HUES64 (cell line): ENCODE measurements at regions not wholly inside any gene's neighbourhood (a gene's known extent, or its start where the extent isn't known, plus 50 kb on each side); places are given as distances from the start of the nearest gene placed in this dataset.

Experiments used
- H3K27ac ChIP-seq: 2 replicates; pipeline ENCODE4 v1.7.0; 2013; ENCODE audit warnings: low read depth, low read length, inconsistent platforms
- H3K27me3 ChIP-seq: 2 replicates; pipeline ENCODE4 v1.6.1; 2013; ENCODE audit warnings: mild to moderate bottlenecking, low read length; ENCODE audit not compliant: insufficient read depth
- H3K36me3 ChIP-seq: 2 replicates; pipeline ENCODE4 v1.6.1; 2013; ENCODE audit warnings: mild to moderate bottlenecking, low read length; ENCODE audit not compliant: insufficient read depth
- H3K4me1 ChIP-seq: 2 replicates; pipeline ENCODE4 v1.6.1; 2013; ENCODE audit warnings: mild to moderate bottlenecking, low read length, moderate library complexity; ENCODE audit not compliant: insufficient read depth
- H3K4me3 ChIP-seq: 2 replicates; pipeline ENCODE4 v1.5.1; 2013; ENCODE audit warnings: mild to moderate bottlenecking, low read length, moderate library complexity
- H3K9ac ChIP-seq: 2 replicates; pipeline ENCODE4 v1.6.1; 2013; ENCODE audit warnings: mild to moderate bottlenecking, low read depth, low read length
- H3K9me3 ChIP-seq: 2 replicates; pipeline ENCODE4 v1.6.1; 2013; ENCODE audit warnings: low read depth, low read length; ENCODE audit not compliant: insufficient read depth
- WGBS: fragments of 150-250, 120-280 bp; methylation state at CpG from one replicate; pipeline ENCODE4 v1.1.7; 2013; ENCODE audit warnings: missing lambda C conversion rate; 5-methylcytosine and 5-hydroxymethylcytosine counted together

GRCh38 chr10:61166065-61166464 is 222.1 kb upstream of the RHOBTB1 start:
- Histone ChIP-seq H3K9me3 (no peaks in the 10 kb centered on the region), H3K27ac (no peak overlapping the region), H3K27me3 (no peaks in the 10 kb centered on the region), H3K4me1 (no peaks in the 10 kb centered on the region), H3K9ac (no peak overlapping the region), H3K36me3 (no peaks in the 10 kb centered on the region), H3K4me3 (no peak overlapping the region)

GRCh38 chr10:61164458-61165160 is 220.6 kb upstream of the RHOBTB1 start:
- Histone ChIP-seq H3K9ac (no peak overlapping the region), H3K36me3 (no peaks in the 10 kb centered on the region), H3K27me3 (no peaks in the 10 kb centered on the region), H3K4me1 (no peaks in the 10 kb centered on the region), H3K9me3 (no peaks in the 10 kb centered on the region), H3K27ac (no peak overlapping the region), H3K4me3 (no peak overlapping the region)
- WGBS, result 91% methylated on average over 6 of the region's 6 CpGs

GRCh38 chr10:61163403-61163802 is 219.4 kb upstream of the RHOBTB1 start:
- WGBS, result 94% methylated on average over 7 of the region's 7 CpGs
- Histone ChIP-seq H3K27ac (no peak overlapping the region), H3K9me3 (no peaks in the 10 kb centered on the region), H3K4me3 (no peak overlapping the region), H3K9ac (no peak overlapping the region), H3K36me3 (no peaks in the 10 kb centered on the region), H3K4me1 (no peaks in the 10 kb centered on the region), H3K27me3 (no peaks in the 10 kb centered on the region)

DNA sequence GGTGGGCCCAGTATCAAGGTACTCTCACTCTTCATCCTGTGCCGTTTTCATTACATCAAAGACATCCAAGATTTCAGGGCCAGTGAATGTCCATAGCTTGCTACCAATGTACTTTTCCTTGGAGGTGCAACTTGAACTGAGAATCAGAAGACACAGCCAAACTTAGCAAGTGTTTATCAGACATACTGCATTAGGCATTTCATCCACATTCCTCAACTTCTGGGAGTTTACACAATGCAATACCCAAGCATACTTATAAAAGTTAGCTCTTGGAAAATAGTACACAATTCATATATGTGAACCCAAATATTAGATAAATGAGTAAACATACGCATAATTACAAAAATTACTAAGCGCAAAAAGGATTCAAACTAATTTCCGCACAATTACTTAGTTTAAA is 216.3 kb upstream of the RHOBTB1 start:
- Histone ChIP-seq H3K4me1 (no peaks in the 10 kb centered on the region), H3K9me3 (no peaks in the 10 kb centered on the region), H3K4me3 (no peak overlapping the region), H3K9ac (no peak overlapping the region), H3K27ac (no peak overlapping the region), H3K27me3 (no peaks in the 10 kb centered on the region), H3K36me3 (no peaks in the 10 kb centered on the region)
- WGBS, result 87% methylated on average over 4 of the region's 4 CpGs

DNA sequence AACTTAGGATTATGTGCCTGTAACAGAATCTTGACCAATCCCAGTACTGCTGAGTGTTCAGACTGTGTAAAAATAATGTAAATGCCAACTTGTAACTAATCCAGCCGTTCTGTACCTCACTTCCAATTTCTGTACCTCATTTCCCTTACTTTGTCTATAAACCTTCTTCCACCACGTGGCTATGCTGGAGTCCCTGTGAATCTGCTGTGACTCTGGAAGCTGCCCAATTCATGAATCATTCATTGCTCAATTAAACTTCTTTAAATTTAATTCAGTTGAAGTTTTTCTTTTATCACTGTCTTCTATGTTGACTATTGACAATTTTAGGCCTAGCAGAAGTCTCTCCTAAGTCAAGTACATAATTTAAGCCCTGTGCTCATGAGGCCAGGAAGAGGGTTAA is 215.3 kb upstream of the RHOBTB1 start:
- Histone ChIP-seq H3K27ac (no peak overlapping the region), H3K27me3 (no peaks in the 10 kb centered on the region), H3K4me1 (no peaks in the 10 kb centered on the region), H3K9ac (no peak overlapping the region), H3K9me3 (no peaks in the 10 kb centered on the region), H3K36me3 (no peaks in the 10 kb centered on the region), H3K4me3 (no peak overlapping the region)
- 91% methylated on average over 2 of the region's 2 CpGs for WGBS

DNA sequence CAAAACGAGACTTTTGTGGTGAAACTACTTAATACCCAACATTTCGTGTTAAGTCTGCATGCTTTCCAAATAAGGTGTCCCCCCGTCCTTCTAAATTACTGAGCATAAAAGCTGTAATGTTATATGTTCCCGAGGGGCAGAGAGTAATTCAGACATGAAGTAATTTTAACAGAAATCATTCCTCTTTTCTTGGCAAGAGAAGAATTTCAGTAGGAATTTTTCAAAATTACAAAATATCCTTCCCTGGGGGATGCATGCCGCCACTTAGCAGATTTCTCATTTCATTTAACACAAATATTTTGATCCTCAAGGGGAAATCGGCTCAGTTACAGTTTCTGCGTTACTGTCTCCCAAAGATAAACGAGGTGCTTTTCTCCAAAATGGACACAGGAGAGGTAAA is 213.2 kb upstream of the RHOBTB1 start:
- Histone ChIP-seq H3K9ac (no peak overlapping the region), H3K27ac (no peak overlapping the region), H3K36me3 (no peaks in the 10 kb centered on the region), H3K4me3 (no peak overlapping the region), H3K4me1 (no peaks in the 10 kb centered on the region), H3K9me3 (no peaks in the 10 kb centered on the region), H3K27me3 (no peaks in the 10 kb centered on the region)
- WGBS, result 94% methylated on average over 8 of the region's 8 CpGs

DNA sequence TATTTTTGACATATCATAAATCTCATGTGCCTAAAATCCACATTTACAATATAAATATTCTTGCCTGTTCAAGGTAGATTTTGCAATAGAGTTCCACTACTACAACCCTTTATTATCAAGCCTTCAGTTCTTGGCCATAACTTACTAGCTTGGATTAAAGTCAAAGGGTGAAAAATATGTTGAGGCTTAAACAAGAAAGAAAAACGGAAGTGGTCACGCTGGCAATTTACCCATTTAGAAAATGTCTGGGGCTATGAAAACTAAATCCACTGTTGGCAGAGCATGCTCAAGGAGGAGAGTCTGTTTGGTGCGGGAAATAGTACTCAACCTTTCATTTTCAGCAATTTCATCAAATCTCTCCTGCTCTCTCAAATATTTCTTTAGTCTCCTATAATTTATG is 209.8 kb upstream of the RHOBTB1 start:
- H3K27ac ChIP-seq, result no peak overlapping the region
- no peaks in the 10 kb centered on the region for H3K27me3 ChIP-seq
- H3K4me3 ChIP-seq, result no peak overlapping the region
- no peaks in the 10 kb centered on the region for H3K36me3 ChIP-seq
- H3K9me3 ChIP-seq, result no peaks in the 10 kb centered on the region
- no peaks in the 10 kb centered on the region for H3K4me1 ChIP-seq
- 96% methylated on average over 3 of the region's 3 CpGs for WGBS
- no peak overlapping the region for H3K9ac ChIP-seq

DNA sequence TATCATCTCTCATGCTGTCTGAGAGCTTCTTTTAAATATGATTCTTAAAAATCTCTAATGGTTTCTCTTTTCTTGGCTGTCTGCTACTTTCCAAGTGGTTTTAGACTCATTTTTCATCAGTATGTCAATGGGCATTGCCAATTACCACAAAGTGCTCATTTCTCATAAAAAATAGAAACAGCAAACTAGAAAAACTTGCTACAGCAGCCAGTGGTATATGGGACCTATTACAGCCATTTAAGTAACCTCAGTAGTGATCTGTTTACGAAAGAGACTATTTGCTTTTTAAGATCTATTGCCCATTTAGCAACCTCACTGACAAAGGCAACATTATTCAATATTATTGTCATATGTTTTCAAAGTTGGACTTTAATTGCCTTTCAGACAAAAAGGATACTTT is 207.1 kb upstream of the RHOBTB1 start:
- H3K4me3 ChIP-seq, result no peak overlapping the region
- H3K9ac ChIP-seq, result no peak overlapping the region
- no peak overlapping the region for H3K27ac ChIP-seq
- WGBS, result 100% methylated on average over 1 of the region's 1 CpG
- no peaks in the 10 kb centered on the region for H3K4me1 ChIP-seq
- no peaks in the 10 kb centered on the region for H3K27me3 ChIP-seq
- H3K9me3 ChIP-seq, result no peaks in the 10 kb centered on the region
- no peaks in the 10 kb centered on the region for H3K36me3 ChIP-seq

GRCh38 chr10:61148451-61148850 is 204.5 kb upstream of the RHOBTB1 start:
- Histone ChIP-seq H3K27me3 (no peaks in the 10 kb centered on the region), H3K36me3 (no peaks in the 10 kb centered on the region), H3K4me3 (no peak overlapping the region), H3K9ac (no peak overlapping the region), H3K4me1 (no peaks in the 10 kb centered on the region), H3K27ac (no peak overlapping the region), H3K9me3 (peaks cover under 1% of the 10 kb centered on the region; the same call in 1 of the 2 replicates)

GRCh38 chr10:61142987-61143386 is 199.0 kb upstream of the RHOBTB1 start:
- Histone ChIP-seq H3K9ac (no peak overlapping the region), H3K27ac (no peak overlapping the region), H3K4me3 (no peak overlapping the region), H3K4me1 (peaks cover 3% of the 10 kb centered on the region; the same call in 1 of the 2 replicates), H3K36me3 (no peaks in the 10 kb centered on the region), H3K27me3 (no peaks in the 10 kb centered on the region), H3K9me3 (peaks cover 10% of the 10 kb centered on the region; the same call in 1 of the 2 replicates)
- 88% methylated on average over 1 of the region's 1 CpG for WGBS

DNA sequence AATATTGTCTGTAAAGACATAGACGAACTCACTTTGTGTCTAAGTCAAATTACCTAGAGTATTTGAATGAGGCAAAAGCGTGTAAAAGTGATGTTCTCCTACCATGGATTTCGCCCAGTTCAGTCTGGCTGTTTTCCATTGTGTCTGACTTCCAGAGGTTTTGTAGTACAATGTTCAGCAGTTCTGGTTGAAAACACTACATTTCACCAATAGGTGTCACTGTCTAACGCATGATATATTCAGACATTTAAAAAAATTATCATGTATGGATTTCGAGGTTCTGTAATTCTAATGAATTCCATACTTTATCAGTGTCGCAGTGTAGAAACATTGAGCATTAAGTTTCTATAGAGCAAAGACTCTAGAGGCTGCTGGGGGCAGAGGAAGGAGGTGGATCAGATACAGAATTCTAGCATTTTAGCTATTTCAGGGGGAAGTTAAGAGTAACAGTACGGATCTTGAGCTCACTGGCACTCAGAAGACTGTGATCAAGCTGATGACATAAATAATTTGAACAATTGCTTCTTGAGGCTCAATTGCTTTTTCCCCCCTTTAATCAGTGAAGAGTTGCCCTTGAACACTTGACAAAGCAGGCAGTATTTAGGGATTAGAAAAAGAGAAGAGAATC is 196.9 kb upstream of the RHOBTB1 start:
- Histone ChIP-seq H3K9ac (no peak overlapping the region), H3K27ac (no peak overlapping the region), H3K36me3 (no peaks in the 10 kb centered on the region), H3K4me3 (no peak overlapping the region), H3K9me3 (peaks cover 10% of the 10 kb centered on the region; the same call in 1 of the 2 replicates), H3K4me1 (peaks cover 9% of the 10 kb centered on the region), H3K27me3 (no peaks in the 10 kb centered on the region)
- WGBS, result 85% methylated on average over 7 of the region's 7 CpGs

GRCh38 chr10:61139592-61139953 is 195.6 kb upstream of the RHOBTB1 start:
- Histone ChIP-seq H3K9me3 (peaks cover 10% of the 10 kb centered on the region; the same call in 1 of the 2 replicates), H3K4me1 (peaks cover 18% of the 10 kb centered on the region), H3K4me3 (no peak overlapping the region), H3K27me3 (no peaks in the 10 kb centered on the region), H3K27ac (no peak overlapping the region), H3K9ac (no peak overlapping the region), H3K36me3 (no peaks in the 10 kb centered on the region)
- 69% methylated on average over 4 of the region's 4 CpGs for WGBS
